DMS153 (cell line): ENCODE measurements at regions not wholly inside any gene's neighbourhood (a gene's known extent, or its start where the extent isn't known, plus 50 kb on each side); places are given as distances from the start of the nearest gene placed in this dataset.

Source experiments
- DNase-seq: peaks from one replicate; lab custom pipeline; 2025; lab: John Stamatoyannopoulos, UW

DNA sequence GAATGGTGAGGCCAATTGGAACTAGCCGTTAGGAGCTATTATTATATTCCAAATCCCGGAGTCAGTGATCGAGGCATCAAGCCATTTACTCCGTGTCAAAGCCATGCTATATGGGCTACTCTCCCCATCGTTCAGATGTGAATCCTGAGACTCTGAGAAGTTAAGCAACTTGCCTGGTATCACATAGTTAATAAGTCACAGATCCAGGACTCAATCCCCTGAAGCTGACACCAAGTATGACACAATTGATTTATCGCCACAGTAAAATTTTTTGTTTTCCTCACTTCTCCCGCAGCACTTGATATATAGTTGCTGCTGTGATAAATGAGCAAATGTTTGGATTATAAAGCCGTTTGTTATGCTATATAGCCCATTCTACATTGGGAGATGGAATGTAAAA is 50.8 kb upstream of the TSHZ2 start:
- no peak for DNase-seq

DNA sequence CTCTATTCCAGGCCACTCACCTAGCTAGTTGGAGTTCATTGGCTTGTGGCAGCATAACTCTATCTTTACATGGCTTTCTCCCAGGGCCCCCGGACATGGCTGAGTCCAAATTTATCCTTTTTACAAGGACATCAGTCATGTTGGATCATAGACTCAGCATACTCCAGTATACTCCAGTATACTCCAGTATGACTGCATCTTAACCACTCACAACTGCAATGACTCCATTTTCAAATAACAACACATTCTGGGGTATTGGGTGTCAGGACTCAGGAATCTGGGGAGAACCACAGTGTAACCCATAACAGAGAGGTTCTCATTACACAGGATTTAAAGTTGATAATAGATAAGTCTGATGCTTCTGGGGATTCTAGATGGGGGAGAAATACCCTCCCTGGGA is 53.8 kb upstream of the TSHZ2 start:
- DNase-seq = no peak

DNA sequence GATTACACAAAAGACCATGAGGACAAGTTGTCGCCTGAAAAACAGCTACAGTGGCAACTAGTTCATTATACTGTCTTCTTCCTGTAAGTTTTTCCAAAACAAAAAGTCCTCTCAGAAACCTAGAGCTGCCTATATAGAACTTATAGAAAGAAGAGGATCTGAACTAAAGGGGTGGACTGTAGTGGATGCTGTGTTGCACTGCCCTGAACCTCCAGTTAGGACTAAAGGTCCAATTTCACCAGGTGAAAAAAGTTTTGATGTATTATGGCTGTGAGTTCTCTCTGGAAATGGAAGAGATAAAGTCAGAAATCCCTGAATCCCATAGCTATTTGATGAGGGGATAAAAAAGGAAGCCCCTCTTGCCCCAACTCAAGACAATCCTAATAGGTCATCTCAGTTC is 56.6 kb upstream of the TSHZ2 start:
- no peak for DNase-seq

DNA sequence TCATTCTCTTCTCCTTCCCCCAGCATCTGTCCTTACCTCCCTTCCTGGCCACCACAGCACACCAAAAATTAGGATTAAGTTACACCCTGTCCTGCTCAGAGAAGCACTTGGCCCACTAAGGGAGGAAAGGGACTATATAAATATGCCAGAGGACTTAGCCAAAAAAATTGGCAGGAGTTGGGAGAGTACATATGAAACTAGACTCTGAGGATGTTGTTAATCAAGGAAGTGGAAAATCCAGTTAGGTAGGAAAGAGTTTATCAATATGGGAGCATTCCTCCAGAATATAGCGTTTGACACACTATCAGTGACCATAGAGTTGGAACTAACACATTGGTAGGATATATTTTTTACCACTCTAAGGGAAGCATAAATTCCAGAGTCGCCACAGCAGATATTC is 57.3 kb upstream of the TSHZ2 start:
- DNase-seq = no peak

DNA sequence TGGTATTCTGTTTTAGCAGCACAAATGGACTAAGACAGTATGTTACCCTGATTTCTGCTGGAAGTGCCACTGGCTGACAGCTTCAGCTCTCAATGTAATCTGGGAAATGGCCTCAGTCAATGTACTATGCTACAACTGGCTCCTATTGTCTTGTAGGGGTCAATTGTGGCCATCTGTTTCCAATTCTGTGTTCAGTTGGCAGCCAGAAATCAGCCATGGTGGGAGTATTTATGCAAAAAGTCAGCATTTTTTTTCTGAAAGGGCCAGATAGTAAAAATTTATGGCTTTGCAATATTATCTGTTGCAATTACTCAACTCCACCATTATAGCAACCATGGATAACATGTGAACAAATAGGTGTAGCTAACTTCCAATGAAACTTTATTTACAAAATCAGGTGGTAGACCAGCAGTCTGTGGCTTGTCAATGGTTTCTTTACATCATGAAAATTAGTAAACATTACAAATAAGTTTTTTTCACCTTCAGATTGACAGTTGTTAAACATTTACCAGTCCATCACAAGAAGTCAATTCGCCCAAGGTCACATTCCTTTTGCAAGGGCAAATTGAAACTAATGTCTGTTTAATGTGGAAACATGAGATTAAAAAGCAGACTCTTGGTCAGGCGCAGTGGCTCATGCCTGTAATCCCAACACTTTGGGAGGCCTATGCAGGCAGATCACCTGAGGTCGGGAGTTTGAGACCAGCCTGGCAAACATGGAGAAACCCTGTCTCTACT is 58.3 kb upstream of the TSHZ2 start:
- DNase-seq = no peak

DNA sequence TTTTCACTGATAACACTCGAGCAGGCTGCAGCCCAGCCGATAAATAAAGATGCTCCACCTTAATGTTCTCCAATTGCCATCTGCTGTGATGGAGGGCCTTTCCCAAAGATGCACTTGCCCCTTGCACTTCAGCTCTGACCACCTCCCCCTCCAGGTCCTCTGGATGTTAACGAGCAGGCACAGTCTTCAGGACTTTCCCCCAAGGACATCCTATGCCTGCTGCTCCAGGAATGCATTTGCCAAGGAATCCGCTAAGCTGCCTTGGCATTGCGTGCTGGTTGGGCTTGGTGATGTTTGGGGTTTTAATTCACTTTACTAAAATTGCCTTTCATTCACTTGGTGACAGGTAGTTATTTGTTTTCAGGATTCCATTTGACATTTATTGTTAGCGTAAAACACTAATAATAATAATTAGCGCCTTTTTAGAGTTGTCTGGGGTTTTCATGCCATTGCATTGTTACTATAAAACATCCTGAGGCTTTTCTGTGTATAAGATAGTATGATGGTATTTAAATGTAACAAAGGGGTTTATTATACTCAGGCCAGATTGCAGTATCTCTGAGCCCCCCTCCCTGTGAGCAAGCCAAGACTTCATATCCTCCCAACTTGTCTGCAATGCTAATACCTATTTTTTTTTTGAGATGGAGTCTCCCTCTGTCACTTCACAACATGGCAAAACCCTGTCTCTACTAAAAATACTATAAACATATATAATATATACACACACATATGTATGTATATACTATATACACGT is 66.7 kb upstream of the TSHZ2 start:
- no peak for DNase-seq

DNA sequence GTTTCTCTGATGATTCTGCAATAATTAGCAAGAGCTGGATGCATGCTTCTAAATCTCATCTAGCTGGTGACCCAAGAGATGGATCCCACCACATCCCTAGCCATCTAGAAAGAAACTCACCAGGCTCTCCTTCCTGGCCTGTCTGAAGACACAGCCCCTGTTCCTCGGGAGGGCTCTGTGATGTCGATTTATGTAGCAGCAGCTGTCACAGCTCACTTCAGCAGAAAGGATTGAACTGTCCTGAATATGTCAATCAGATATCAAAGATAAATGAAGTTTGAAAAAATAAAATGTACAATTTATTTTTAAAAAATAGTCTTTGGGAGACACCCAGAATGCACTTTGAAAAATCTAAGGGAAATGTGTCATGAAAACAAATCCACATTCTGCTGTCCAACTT is 67.3 kb upstream of the TSHZ2 start:
- no peak for DNase-seq

DNA sequence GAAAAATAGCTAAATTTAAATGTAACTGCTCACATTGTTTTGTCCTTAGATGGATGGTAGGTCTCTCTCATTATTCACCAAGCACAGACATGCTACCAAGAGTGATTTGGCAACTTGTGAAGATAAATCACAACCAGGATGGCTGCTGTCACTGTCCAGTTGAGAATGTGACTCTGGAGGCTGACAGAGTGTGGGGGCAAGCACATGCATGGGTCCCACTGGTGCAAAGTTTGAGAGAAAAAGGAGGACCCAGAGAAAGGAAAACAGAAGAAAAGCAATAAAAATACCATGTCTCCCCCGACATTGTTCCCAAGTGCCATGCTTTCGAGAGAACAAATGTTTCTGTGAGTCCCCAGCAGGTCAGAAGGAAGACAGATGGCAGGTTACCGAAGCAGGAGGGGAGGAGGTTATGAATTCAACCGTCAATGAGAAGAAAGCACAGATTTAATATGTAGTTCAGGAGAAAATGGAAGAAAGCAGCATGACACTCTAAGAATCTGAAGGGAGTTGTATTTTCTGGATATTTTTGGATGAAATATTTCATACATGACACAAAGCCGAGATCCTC is 73.0 kb upstream of the TSHZ2 start:
- no peak for DNase-seq

DNA sequence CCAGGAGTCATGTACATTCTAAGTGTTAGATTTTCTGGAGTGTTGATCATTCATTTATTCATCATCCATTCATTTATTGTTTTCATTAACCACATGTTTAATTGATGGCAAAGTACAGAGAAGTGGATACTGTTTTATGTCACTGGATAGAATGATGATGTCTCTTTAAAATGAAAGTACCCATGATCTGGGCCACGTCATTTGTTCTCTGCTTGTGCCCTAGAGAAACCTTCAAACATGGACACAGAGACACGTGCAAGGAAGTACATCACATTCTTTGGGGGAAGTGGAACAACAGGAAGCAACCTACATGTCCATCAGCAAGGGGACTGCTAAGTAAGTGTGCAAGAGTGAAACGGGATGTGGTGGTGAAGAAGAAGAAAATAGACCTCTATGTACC is 75.8 kb upstream of the TSHZ2 start:
- DNase-seq = no peak

DNA sequence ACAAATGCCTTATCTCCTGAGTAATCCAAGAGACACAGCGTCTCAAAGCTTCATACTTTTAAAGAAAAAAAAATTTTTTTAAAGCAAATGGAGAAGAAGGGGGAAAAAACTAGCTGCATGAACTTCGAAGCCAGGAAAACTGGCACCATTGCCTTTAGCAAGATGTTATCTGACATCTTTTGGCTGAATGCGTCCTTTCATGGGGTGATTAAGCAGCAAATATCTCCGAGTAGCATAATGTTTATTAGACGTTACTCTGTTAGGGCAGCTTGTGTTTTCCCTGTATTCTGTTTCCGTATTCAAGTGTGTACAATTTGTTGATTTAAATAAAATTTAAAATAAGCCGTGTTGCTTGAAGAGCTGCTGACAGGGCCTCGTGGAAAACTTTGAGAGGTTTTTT is 76.5 kb upstream of the TSHZ2 start:
- no peak for DNase-seq

DNA sequence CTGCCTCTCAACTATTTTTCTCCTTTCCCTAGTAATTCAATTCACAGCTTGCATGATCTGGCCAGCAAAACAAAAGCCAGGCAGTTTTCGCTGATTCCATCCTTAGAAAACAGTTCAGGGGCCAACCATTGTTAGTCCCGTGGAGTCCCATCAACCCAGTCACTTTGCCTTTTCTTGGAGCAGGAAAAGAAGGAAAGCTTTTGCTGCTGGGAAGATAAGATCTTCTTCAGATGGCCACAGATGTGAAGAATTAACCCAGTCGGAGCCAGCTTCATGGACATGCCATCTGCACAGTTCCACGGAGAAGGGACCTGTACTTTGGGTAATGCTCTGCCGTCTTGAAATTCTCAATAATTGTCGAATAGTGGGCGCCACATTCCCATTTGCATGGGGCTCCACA is 76.9 kb upstream of the TSHZ2 start:
- no peak for DNase-seq

DNA sequence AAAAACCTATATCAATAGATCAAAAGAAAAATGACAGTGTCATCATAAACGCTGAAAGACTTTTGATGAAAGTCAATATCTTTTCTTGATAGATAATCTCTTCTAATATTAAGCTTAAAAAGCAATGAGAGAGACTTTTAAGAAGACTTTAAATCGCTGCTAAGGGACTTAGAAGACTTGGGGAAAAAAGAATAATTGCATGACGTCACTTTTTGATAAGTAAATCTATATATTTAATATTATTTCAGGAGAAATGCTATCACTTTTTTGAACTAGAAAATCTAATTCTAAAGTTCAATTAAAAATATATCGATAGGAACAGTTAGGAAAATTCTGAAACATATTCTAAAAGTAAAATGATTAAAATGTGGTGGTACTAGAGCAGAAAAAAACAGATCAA is 78.7 kb upstream of the TSHZ2 start:
- DNase-seq = no peak

DNA sequence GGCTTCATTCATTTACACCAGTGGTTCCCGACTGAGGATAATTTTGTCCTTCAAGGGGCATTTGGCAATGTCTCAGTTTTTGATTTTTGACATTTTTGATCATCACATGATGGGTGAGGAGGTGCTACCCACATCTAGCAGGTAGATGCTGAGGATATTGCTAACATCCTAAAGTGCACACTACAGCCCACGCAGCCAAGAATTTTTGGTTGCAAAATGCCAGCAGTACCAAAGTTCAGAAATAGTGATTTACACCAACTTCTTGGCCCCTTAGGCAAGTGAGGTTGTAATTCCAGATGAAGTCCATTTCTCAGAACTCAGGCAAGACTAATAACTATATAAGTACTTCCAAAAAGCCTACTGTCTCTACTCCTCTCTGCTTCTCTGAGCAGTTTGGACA is 80.1 kb upstream of the TSHZ2 start:
- no peak for DNase-seq

DNA sequence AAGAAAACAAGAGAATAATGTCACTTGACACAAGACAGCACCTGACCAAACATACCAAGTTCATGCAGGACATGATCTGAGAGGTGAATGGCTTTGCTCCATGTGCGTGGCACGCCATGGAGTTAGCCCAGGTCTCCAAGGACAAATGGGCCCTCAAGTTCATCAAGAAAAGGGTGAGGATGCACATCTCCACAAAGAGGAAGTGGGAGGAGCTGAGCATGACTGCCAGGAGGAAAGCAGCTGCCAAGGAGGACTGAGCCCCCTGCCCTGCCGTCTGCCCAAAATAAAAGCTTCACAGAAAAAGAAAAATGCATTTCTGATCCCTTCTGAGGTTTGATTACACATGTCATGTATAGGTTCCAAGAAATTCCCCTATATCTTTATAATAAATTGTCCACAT is 82.0 kb upstream of the TSHZ2 start:
- DNase-seq = no peak

DNA sequence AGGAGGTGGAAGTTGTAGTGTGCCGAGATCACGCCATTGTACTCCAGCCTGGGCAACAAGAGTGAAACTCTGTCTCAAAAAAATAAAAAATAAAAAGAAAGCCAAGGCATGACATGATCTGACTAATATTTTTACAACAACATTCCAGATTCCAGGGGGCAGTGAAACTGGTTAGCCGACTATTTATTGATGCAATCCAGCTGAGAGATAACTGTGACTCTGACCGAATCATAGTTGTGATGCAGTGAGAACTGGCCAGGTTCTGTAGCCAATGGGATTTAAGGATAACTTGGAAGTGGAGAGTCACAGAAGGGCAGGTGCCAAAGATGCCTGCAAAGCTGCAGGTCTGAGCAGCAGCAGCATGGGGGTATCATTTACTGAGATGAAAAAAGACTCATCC is 82.9 kb upstream of the TSHZ2 start:
- DNase-seq = no peak

DNA sequence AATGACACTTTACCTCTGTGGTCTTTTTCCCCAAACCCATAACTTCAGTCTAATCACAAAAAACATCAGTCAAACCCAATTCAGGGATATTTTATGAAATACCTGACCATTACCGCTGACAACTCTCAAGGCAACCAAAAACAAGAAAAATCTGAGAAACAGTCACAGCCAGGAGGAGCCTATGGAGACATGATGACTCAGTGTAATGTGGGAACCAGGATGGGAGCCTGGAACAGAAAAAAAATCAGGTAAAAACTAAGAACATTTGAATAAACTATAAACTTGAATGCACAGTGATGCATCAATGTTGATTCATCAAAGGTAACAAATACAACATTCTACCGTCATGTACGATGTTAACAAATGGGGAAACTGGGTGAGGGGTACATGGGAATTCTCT is 84.1 kb upstream of the TSHZ2 start:
- DNase-seq = no peak

DNA sequence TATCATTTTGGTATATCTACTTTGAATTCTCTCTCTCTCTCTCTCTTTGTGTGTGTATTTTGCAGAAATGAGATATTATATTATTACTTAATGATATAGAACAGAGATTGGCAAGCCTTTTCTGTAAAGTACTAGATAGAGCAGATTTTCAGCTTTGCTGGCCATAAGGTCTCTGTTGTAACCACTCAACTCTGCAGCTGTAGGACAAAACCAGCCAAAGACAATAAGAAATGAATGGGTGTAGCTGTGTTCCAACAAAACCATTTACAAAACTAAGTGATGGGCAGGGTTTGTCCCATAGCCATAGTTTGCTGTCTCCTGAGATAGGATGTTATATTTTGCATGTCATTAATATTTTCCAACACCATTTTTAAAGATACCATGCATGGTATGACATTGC is 91.2 kb upstream of the TSHZ2 start:
- no peak for DNase-seq

DNA sequence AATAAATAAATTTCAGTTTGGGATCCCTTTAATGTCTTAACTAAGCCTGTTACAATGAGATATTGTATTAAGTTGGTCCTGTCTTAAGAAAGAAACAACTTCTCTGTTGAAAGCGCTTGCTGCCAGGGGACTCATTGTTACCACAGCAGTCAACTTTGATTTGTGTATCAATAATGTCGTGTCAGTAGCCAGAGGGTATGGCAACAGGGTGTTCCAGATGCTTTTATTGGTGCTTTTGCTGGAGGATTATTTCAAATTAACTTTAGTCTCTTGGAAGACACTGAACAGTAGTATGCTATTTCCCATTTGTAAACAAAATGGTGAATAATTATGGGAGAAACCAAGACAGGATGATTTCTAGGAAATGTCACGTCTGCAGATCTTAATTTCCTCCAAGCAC is 91.9 kb upstream of the TSHZ2 start:
- DNase-seq = no peak

DNA sequence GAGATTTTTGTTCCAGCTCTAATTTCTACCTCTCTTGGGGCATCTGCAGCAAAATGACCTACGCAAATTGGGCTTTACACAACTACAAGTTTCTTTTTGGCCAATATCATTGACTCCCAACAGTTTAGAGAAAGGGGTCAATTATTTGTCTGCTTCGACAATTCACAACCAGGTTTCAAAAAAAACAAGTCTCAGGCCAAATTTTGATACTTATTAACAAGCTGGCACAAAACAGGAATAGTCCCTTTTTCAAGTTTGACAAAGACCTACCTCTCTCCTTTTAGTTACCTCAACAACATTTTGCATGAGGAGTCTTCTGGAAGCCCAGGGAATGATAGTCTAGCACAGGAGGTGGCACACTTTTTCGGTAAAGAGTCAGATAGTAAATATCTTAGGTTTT is 97.9 kb upstream of the TSHZ2 start:
- DNase-seq = no peak

DNA sequence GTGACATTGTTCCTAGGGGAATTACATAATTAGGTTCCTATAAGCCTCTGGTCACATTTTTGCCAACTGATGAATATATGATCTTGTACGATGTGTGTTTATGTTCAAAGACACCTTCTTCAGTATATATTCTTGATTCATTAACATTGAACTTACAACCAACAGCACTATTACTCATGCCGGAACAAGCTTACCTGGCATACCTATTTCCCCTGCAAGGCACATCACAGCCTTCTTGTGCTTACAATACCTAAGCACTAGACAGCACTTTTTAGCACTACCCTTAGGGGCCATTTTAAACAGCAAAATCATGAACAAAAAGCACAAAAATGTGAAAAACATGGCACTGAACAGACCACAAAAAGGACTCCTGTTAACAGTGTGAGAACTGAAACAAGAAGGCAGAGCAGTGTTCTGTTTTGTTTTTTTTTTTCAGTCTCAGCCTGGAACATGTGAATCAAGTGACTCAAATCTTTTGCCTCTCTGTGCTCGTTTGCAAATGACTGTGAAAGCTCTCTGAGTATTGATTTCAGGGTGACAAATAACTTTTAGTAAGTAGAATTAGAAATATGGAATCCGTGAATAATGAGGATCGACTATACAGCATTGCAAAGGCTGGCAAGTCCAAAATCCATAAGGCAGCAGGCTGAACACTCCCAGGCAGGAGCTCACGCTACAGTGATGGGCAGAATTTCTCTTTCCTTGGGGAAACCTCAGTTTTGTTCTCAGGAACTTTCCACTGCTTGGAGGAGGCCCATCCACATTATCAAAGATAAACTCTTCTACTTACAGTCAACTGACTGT is 102.3 kb upstream of the TSHZ2 start:
- DNase-seq = no peak

DNA sequence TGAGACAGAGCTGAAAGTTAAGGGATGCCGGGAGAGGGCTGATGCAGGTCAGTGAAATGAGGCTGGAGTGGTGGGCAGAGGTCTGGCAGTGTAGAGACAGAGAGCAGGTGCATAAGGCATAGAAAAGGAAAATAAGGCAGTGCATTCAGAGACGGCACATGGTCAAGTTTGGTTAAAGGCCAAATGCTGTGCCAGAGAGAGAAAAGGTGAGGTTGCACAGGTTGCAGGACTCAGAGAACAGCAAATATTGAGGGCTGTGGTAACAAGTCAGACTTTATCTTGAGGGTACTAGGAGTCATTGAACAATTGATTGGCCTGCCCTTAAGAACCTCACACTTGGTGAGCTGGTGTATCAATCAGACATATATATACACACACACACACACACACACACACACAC is 102.9 kb upstream of the TSHZ2 start:
- DNase-seq = no peak

DNA sequence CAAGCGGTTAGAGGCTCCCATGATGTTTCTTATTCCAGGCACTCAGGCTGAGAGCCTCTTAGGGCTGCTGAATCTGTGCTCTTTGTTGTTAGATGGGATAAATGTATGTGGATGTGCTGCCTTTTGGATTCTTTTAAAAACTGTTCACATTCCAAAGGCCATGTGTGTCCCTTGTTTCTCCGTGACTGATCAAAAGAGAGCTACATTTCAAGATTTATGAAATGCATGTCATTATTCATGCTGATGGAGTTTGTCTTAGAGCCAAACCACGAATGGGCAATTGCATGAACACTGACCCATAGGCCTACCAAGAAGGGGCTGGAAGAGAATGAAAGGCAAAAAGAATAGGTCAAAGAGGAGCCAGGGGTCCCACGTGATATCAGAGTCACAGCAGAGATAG is 104.9 kb upstream of the TSHZ2 start:
- no peak for DNase-seq
